Activated T-cell treated with anti-CD3 and anti-CD28 coated beads for 24 hours (primary cell): ENCODE measurements at regions not wholly inside any gene's neighbourhood (a gene's known extent, or its start where the extent isn't known, plus 50 kb on each side); places are given as distances from the start of the nearest gene placed in this dataset.

Experiments
- DNase-seq: peaks from one replicate; pipeline ENCODE4 v3.0.0-alpha.2; 2020; ENCODE audit warnings: low read depth

DNA sequence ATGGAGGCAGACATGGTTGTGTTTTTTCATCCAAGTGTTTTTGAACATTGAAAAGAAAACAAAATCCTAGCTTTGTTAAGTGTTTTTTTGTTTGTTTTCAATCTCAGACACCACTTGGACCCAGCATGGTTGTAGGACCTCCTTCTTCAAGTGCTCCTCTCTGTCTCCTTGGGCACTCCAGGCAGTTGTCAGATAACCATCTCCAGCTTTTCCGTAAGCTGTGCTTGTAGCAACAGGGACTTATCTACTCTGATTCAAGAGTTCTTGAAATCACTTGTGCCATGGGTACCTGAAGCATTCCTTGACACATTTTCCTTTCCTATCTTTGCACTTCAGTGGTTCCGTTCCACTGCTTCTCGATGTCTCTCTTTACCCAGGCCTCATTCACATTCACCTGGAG lies 334.9 kb upstream of the DDX53 start:
- no peak for DNase-seq

DNA sequence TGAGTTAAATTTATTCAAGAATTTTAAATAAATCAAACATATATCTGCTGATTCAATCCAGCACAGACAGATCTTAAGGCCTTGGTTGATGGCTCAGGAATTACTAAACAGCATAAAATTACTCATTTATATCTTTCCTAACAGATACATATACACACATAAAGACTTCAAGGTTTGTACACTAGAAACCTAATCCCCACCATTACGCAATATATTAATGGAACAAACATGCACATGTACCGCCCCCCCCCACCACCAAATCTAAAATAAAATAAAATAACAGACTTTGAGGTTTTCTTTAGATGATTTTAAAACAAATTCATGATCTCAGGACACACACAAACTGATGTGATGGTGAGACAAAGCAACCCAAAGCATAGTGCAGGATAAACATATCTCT lies 333.9 kb upstream of the DDX53 start:
- DNase-seq: no peak

DNA sequence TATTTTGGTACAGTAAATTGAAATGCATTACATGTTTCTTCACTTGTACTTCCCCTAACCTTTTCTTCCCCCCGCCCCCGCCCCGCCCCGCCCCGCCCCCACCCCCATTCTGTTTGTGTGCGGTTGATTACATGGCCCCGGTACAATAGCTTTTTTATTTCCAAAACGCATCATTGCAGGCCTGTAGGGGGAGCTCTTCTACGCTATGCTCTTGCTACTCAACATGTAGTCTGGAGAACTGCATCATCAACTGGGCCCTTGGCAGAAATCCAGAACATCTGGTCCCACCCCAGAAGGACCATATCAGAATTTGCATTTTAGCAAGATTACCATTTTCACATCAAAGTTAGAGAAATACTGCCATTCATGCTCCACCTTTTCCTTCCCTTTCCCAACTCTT lies 333.3 kb upstream of the DDX53 start:
- no peak for DNase-seq

- no peak for DNase-seq
Observed at GRCh38 chrX:22674932-22675331, 324.8 kb upstream of the DDX53 start.

DNA sequence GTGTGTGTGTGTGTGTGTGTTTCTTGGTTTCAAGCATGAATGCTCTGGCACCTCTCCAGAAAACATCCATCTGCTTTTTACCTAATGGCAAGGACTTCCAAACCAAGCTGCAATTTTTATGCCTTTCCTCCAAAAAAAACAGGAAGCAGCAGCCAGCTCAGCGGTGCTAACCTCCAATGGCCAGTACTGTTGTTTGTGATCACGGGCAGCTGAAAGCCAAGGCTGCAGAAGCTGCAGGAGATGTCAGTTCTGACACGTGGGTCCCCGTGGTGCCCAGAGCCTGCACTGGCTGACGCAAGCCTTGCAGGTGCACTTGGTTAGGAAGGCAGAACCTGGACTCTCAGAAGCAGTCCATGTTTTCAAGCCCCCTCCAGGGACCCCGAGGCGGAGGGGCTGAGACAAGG lies 313.6 kb upstream of the DDX53 start:
- DNase-seq: no peak

DNA sequence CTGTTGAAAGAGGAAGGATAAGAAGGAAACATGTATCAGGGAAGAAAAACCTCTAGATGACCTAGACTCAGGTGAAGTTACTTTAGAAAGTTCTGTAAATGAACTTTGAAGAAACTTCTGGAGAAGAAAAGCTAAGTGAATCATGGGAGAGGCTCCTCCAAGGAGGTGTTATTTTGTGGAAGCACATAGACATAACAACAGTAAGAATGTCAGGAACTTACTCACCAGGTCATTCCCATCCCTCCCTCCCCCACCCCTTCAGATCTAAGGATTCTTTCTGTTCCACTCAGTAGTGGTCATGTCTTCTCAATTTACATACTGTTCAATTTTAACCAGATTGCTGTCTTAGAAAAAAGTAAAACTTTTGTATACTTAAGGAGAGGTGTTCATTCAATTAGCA lies 310.5 kb upstream of the DDX53 start:
- no peak for DNase-seq

GRCh38 chrX:22690116-22690515 lies 309.6 kb upstream of the DDX53 start:
- DNase-seq: no peak

- no peak for DNase-seq
Observed at GRCh38 chrX:22691966-22692565, 307.7 kb upstream of the DDX53 start.

- no peak for DNase-seq
Observed at GRCh38 chrX:22698151-22698550, 301.6 kb upstream of the DDX53 start.

DNA sequence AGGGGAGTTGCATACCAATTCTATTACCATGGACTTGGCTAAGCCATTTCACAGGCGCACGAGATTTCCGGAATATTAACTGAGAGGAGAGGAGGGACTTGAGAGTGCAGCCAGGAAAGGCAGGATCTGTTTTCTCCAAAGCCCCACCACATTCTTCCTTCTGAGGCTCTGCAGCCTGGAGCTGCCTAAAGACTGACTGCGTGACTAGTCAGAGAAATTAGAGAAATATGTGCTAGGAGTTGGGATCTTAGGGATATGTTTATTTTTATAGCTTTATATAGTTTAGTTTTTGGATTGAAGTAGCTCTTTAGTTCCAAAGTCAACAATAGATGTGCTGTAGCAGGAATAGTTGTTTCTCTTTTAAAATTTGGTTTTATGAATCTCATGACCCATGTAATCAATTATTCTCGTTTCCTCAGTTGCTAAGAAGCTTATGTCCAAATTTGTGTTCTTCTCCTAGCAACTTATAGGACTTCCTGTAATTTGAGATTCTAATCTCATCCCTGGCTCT lies 300.1 kb upstream of the DDX53 start:
- no peak for DNase-seq

GRCh38 chrX:22712942-22713341 lies 286.8 kb upstream of the DDX53 start:
- no peak for DNase-seq

GRCh38 chrX:22730542-22730941 lies 269.2 kb upstream of the DDX53 start:
- DNase-seq: no peak

- DNase-seq: no peak
Observed at GRCh38 chrX:22737541-22737940, 262.2 kb upstream of the DDX53 start.

DNA sequence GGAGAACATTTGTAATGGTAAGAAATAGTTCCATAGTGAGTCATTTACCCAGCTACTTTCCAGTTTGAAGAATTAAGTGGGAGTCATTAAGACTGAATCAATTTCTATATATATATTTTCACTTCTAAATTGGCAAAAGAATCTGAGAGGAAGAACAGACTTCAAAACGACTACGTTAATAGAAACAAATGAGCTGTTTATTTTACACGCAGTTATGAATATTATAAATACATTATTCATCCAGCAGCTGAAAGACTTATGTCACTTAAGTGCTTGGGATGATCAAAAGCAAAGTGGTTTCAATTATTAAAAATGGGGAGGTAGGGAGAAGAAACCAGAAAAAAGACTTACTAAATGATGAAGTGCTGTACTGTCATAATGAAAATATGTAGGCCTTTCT lies 260.5 kb upstream of the DDX53 start:
- DNase-seq: no peak

GRCh38 chrX:22740836-22741235 lies 258.9 kb upstream of the DDX53 start:
- no peak for DNase-seq

DNA sequence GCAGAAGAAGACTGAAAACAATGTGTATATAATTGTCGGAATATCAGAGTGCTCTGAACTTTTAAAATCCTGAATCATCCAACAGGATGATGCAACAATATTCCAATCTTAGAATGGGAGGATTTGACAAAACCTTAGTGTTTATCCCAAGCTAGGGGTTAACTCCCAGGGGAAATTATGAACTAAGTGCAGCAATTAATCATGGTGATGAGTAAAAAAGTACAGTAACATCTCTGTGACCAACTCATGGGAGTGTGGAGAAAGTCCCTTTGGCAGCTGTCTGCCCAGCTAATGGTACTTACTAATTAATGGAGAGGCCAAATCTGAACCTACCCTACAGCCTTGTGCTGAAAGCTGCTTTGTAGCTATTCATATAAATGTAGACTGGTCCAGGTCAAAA lies 257.6 kb upstream of the DDX53 start:
- no peak for DNase-seq

- DNase-seq: no peak
Observed at GRCh38 chrX:22746081-22746480, 253.7 kb upstream of the DDX53 start.

DNA sequence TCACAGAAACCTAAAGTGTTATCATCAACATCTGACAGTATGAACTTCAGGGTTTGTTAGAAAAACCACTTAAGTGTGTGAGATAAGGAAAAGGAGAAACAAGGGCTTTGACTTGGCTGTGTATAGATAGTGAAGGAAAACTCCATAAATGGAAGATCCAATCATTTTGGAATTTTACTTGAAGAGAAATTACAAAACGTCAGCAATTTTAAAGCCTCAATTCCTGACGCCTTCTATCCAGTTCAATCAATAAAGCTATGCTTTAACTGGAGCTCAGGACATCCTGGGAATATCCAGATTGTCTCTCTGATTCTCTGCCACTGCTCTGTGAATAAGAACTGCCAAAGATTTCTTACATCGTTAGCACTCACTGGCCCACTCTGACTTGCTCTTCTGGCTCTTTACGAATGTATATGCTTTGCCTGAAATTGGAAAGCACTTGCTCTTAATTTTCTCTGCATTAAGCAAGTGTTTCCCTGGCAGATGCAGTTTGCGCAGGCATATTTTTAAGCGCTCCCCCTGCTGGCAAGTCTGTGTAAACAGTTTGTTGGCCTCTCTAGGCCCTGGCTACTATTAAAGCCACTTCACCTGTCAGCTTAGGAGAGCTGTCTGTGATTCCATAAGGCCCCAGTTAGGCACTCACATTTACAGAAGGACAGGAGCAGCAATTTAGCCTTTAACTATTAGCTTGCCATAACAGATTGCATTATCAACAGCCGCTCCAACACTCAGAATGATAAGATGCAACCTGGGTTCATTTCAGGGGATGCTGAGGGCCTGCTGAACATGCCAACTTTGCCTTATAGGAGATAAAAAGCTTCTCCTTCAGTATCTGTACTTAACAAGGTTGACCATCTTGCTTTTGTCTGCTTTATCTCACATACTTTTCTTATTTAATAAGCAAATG lies 251.4 kb upstream of the DDX53 start:
- peak; percentile 13 for DNase-seq

DNA sequence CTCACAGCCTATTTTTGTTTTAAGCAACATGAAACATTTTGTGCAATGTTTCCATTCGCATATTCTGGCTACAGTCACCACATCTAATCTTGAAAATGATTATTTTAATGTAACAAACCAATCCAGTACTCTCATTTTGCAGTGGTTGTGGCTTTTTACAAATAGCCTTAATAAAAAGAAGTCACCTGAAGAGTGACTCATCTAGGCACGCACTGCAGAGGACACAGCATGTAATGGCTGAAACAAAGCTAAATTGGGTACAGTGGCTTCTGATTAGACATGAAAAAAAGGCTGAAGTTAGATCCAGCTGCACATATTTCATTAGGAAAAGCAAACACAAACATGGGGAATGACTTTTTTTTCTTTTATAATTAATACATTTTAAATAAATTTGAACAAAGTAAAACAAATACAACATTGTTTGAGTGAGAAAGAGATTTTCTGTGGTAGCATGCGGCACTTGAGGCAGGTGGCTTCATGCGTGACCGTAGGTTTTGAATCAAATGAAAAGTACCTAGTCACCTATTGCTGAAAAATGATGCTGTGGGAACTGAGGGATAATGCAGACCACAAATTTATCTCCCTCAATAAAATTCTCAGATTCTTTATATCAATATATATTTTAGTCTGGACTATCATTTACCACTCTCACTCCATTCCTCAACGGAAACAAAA lies 240.8 kb upstream of the DDX53 start:
- no peak for DNase-seq

GRCh38 chrX:22760513-22761057 lies 239.2 kb upstream of the DDX53 start:
- no peak for DNase-seq

- no peak for DNase-seq
Observed at GRCh38 chrX:22788221-22788620, 211.5 kb upstream of the DDX53 start.

GRCh38 chrX:22795671-22796070 lies 204.1 kb upstream of the DDX53 start:
- no peak for DNase-seq

DNA sequence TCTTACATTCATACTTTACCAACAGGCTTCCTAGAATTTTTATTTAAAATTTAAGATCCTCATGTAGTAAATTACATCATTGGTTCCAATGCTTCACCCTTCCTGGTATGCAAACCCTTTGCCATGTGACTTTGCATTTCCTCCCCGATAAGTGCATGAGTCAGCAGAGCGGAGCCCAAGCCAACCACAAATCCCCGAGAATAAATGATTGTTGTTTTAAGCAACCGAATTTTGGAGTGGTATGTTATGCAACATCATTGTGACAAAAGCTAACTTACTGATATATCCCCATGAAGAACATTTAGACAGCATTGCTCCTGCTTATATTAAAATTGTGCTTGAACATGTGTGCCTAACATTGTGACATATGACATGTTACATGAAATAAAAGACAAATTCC lies 199.4 kb upstream of the DDX53 start:
- no peak for DNase-seq
